Spinal cord (tissue), 9 donors: ENCODE measurements at regions not wholly inside any gene's neighbourhood (a gene's known extent, or its start where the extent isn't known, plus 50 kb on each side); places are given as distances from the start of the nearest gene placed in this dataset.
"Not testable (repeated sequence)": the region's sequence is repeated elsewhere in the genome, so short reads cannot be mapped to it uniquely, and the experiment has no call there.

Experiments used
- DNase-seq, 6 donors: peaks; one replicate each; pipeline versions ENCODE4 v3.0.0 to v3.0.0-alpha.2; 2013 to 2015; ENCODE audit warnings: low spot score in 6 of 6, low read depth in 4 of 6
- H3K27ac ChIP-seq: one replicate; pipeline ENCODE4 v1.5.1; 2013; ENCODE audit warnings: low read depth, low read length, control low read depth
- H3K27me3 ChIP-seq: one replicate; pipeline ENCODE4 v1.6.1; 2013; ENCODE audit warnings: low read length; ENCODE audit not compliant: control insufficient read depth, insufficient read depth
- H3K36me3 ChIP-seq: one replicate; pipeline ENCODE4 v1.6.1; 2013; ENCODE audit warnings: low read length; ENCODE audit not compliant: control insufficient read depth, insufficient read depth
- H3K4me1 ChIP-seq: one replicate; pipeline ENCODE4 v1.6.1; 2013; ENCODE audit warnings: low read length; ENCODE audit not compliant: control insufficient read depth, insufficient read depth
- H3K4me3 ChIP-seq: one replicate; pipeline ENCODE4 v1.5.1; 2013; ENCODE audit warnings: low read depth, low read length, control low read depth
- H3K9me3 ChIP-seq: one replicate; pipeline ENCODE4 v1.6.1; 2013; ENCODE audit warnings: low read length; ENCODE audit not compliant: control insufficient read depth, insufficient read depth
- WGBS: methylation state at CpG from one replicate; pipeline ENCODE4 v1.1.5; 2013; ENCODE audit warnings: missing lambda C conversion rate; ENCODE audit not compliant: insufficient coverage; 5-methylcytosine and 5-hydroxymethylcytosine counted together
- donor health status: healthy.

- Histone ChIP-seq H3K27me3 (no peaks in the 10 kb centered on the region), H3K9me3 (peaks cover 3% of the 10 kb centered on the region), H3K36me3 (no peaks in the 10 kb centered on the region), H3K27ac (no peak overlapping the region), H3K4me3 (no peak overlapping the region), H3K4me1 (no peaks in the 10 kb centered on the region)
- WGBS: 92% methylated on average over 2 of the region's 4 CpGs
- no peak for DNase-seq
Observed at GRCh38 chr18:4961121-4961909, 235.7 kb downstream of the AKAIN1 start.

- Histone ChIP-seq H3K4me3 (no peak overlapping the region), H3K27ac (no peak overlapping the region), H3K4me1 (no peaks in the 10 kb centered on the region), H3K27me3 (no peaks in the 10 kb centered on the region), H3K9me3 (peaks cover 3% of the 10 kb centered on the region), H3K36me3 (no peaks in the 10 kb centered on the region)
- 100% methylated on average over 3 of the region's 5 CpGs for WGBS
- DNase-seq: no peak
Observed at GRCh38 chr18:4960578-4960977, 236.5 kb downstream of the AKAIN1 start.

GRCh38 chr18:4931209-4931608 lies 265.8 kb downstream of the AKAIN1 start:
- Histone ChIP-seq H3K9me3 (peaks cover 2% of the 10 kb centered on the region), H3K27ac (no peak overlapping the region), H3K4me3 (no peak overlapping the region), H3K27me3 (no peaks in the 10 kb centered on the region), H3K4me1 (no peaks in the 10 kb centered on the region), H3K36me3 (no peaks in the 10 kb centered on the region)
- DNase-seq: no peak
- WGBS: 71% methylated on average over 1 of the region's 1 CpG

DNA sequence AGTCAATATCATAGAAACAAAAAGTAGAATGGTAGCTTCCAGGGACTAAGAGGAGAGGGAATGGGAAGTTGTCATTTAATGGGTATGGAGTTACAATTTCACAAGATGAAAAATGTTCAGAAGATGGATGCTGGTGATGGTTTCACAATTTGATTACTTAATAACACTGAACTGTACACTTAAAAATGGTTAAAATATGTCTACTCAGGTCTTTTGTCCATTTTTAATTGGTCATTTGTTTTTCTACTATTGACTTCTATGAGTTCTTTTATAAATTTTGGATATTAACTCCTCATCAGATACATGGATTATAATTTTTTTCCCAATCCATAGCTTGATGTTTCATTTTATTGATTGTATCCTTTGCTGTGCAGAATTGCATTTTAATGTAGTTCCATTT lies 275.5 kb downstream of the AKAIN1 start:
- DNase-seq: no peak
- Histone ChIP-seq H3K36me3 (no peaks in the 10 kb centered on the region), H3K9me3 (no peaks in the 10 kb centered on the region), H3K27ac (no peak overlapping the region), H3K4me1 (no peaks in the 10 kb centered on the region), H3K4me3 (no peak overlapping the region), H3K27me3 (no peaks in the 10 kb centered on the region)

GRCh38 chr18:4917509-4917908 lies 279.5 kb downstream of the AKAIN1 start:
- H3K27me3 ChIP-seq, H3K27ac ChIP-seq, H3K9me3 ChIP-seq, H3K36me3 ChIP-seq, H3K4me3 ChIP-seq, H3K4me1 ChIP-seq, DNase-seq: not testable (repeated sequence)
- no CpG with 5 or more reads among the region's 7 CpGs for whole genome bisulfite sequencing

- peak in 2 of 6 donors; percentile 79 for DNase-seq
- H3K27ac ChIP-seq: no peak overlapping the region
- H3K9me3 ChIP-seq: no peaks in the 10 kb centered on the region
- H3K27me3 ChIP-seq: no peaks in the 10 kb centered on the region
- 20% methylated on average over 1 of the region's 3 CpGs for WGBS
- H3K4me1 ChIP-seq: no peaks in the 10 kb centered on the region
- no peaks in the 10 kb centered on the region for H3K36me3 ChIP-seq
- no peak overlapping the region for H3K4me3 ChIP-seq
Observed at GRCh38 chr18:4908328-4908727, 288.7 kb downstream of the AKAIN1 start.

DNA sequence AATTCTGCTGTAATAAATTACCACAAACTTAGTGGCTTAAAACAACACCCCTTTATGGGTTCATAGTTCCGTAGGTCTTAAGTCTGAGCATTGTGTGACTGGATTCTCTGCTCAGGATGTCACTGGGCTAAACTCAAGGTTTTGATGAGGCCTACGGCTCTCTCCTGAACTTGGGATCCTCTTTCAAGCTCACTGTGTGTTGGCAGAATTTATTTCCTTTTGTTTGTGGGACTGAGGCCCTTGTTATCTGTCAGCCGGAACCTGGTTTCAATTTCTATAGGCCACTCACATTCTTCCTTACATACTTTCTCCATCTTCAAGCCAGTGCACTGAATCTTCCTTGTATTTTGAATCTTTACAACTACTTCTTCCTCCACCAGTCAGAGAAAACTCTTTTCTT lies 290.2 kb downstream of the AKAIN1 start:
- Histone ChIP-seq H3K4me3 (no peak overlapping the region), H3K4me1 (no peaks in the 10 kb centered on the region), H3K27me3 (no peaks in the 10 kb centered on the region), H3K36me3 (no peaks in the 10 kb centered on the region), H3K27ac (no peak overlapping the region), H3K9me3 (no peaks in the 10 kb centered on the region)
- no peak for DNase-seq
- 61% methylated on average over 2 of the region's 3 CpGs for WGBS

DNA sequence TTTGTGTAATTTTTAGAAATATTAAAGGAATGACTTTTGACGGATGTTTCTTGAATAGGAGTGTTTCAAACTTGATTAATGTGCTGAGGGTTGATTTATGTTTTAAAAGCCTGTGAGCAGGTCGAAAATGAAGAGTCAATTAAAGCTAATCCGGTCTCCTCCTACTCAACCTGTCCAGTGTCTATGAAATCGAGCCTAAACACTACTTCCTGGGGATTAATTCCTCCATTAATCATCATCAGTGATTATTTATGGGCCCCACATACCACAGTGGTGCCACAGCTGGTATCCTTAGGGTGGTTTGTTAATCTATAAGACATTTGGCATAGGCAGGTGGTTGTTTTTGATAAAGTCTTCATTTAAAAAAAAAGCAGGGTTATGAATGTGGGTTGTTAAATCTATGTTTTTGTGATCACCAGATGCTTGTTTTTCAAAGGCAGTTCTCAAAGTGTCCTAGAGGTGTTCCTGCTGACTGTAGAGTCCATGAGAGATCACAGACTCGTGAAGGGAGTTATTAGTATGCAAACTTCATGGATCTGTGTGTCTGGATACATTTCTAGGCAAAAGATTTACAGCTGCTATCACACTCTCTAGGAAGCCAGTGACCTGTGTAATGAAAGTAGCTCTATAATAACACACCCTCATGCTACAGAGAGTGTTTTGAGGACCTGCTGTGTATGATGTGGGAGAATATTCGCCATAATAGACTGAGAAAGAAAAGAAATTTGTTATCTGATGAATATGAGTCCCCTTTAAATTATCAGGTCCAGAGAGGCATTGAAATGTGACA lies 308.6 kb downstream of the AKAIN1 start:
- peak in 1 of 6 donors; percentile 61 for DNase-seq
- no peaks in the 10 kb centered on the region for H3K27me3 ChIP-seq
- no peaks in the 10 kb centered on the region for H3K4me1 ChIP-seq
- H3K4me3 ChIP-seq: no peak overlapping the region
- no peaks in the 10 kb centered on the region for H3K36me3 ChIP-seq
- no CpG with 5 or more reads among the region's 6 CpGs for WGBS
- peaks cover 4% of the 10 kb centered on the region for H3K9me3 ChIP-seq
- no peak overlapping the region for H3K27ac ChIP-seq

- Histone ChIP-seq H3K27ac (no peak overlapping the region), H3K36me3 (no peaks in the 10 kb centered on the region), H3K9me3 (peaks cover 2% of the 10 kb centered on the region), H3K4me1 (no peaks in the 10 kb centered on the region), H3K27me3 (no peaks in the 10 kb centered on the region), H3K4me3 (no peak overlapping the region)
- no peak for DNase-seq
- no CpG with 5 or more reads among the region's 4 CpGs for WGBS
Observed at GRCh38 chr18:4878480-4878879, 318.6 kb downstream of the AKAIN1 start.

GRCh38 chr18:4871197-4871596 lies 325.9 kb downstream of the AKAIN1 start:
- Histone ChIP-seq H3K27me3 (no peaks in the 10 kb centered on the region), H3K4me3 (no peak overlapping the region), H3K9me3 (peaks cover 2% of the 10 kb centered on the region), H3K36me3 (no peaks in the 10 kb centered on the region), H3K27ac (no peak overlapping the region), H3K4me1 (no peaks in the 10 kb centered on the region)
- DNase-seq: no peak
